Right ventricle myocardium inferior (tissue), 1 donor: ENCODE measurements at regions not wholly inside any gene's neighbourhood (a gene's known extent, or its start where the extent isn't known, plus 50 kb on each side); places are given as distances from the start of the nearest gene placed in this dataset.
A peak's percentile ranks its signal among the peaks of the same experiment; 100 is the strongest.
"Not testable (repeated sequence)": the region's sequence is repeated elsewhere in the genome, so short reads cannot be mapped to it uniquely, and the experiment has no call there.

Source experiments
- ATAC-seq: fragments of 200-7000 bp; cut with Tn5 transposase; one replicate; pipeline ENCODE4 v1.9.1; 2020; ENCODE audit warnings: mild to moderate bottlenecking, moderate library complexity
- DNase-seq: peaks from one replicate; pipeline ENCODE4 v3.0.0; 2021; ENCODE audit errors: missing footprints
- intact Hi-C: fragments of 100-400 bp; cut with DNase I; formaldehyde crosslinking; loops from one replicate; pipeline ENCODE4 v1.11.0; 2022
- donor health status: DM: no; HTN: yes; CAD: no; lungs with severe emphysema.

DNA sequence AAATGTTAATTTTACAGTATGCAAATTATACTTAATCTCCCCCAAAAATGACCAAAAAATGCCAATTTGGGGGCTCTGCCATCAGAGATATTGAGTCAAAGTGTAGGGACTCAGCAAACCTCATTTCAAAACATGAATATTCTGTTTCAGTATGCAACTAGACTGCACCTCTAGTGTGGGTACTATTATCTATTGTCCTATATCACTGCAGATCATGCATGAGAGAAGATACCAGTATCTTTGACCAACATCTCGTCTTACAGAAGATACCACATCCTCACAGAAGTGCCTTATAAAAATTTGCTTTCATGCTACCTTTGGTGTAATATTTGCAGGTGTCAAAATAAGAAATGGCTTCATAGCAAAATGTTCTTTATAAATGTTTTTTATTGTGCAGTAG is 623.8 kb downstream of the TENT5A start:
- no peak for ATAC-seq
- intact Hi-C loops, result no loop called here
- no peak for DNase-seq

DNA sequence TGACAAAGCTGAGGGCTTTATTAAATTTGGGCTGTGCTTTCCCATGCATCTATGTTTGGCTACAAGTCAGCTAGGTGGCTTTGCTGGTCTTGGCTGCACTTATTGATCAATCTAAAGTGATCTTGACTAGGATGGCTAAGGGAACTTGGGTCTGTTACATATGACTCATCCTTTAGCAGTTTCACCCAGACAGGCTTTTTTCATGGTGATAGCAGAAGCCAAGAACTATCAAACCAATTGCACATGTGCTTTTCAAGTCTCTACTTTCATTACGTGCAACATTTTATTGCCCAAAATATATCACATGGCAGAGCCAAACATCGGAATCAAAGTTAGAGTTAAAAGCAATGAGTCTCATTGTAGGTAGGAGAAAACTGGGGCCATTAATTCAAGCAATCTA is 626.3 kb downstream of the TENT5A start:
- no peak for ATAC-seq
- intact Hi-C loops, result no loop called here
- no peak for DNase-seq

DNA sequence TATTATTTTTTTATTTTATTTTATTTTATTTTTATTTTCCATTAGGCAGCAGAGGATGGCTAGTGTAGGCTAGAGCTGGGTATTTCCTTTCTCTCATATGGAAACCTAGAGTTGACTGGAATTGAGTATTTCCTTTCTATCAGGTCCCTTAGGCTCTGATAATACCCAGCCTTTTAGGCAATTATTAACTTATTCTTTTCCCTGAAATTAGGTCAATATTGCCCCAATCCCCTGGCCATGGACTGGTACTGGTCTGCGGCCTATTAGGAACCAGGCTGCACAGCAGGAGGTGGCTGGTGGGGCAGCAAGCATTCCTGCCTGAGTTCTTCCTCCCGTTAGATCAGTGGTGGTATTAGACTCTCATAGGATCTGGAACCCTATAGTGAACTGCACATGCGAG is 632.2 kb downstream of the TENT5A start:
- no peak for ATAC-seq

DNA sequence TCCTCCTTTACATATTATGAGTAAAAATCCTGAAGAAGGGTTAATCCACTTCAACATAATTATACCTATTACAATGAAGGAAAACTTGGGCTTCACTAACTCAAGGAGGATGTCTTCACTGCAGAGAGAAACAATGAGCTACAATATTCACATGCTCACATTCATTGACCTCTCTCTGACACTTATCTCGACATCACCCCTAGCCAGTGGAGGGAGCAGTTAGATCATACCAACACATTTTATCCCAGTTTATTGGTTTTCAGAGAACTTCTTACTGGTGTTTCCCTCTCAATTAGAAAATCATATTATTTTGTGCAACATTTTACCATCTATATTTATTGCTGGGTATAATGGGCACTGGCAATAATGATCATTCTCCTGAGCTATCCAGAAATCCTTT is 646.5 kb downstream of the TENT5A start:
- intact Hi-C loops, result no loop called here
- DNase-seq, result no peak
- ATAC-seq, result no peak

More for the DNA sequence above, 632.2 kb downstream of the TENT5A start:
- intact Hi-C loops, result no loop called here
- DNase-seq, result no peak

DNA sequence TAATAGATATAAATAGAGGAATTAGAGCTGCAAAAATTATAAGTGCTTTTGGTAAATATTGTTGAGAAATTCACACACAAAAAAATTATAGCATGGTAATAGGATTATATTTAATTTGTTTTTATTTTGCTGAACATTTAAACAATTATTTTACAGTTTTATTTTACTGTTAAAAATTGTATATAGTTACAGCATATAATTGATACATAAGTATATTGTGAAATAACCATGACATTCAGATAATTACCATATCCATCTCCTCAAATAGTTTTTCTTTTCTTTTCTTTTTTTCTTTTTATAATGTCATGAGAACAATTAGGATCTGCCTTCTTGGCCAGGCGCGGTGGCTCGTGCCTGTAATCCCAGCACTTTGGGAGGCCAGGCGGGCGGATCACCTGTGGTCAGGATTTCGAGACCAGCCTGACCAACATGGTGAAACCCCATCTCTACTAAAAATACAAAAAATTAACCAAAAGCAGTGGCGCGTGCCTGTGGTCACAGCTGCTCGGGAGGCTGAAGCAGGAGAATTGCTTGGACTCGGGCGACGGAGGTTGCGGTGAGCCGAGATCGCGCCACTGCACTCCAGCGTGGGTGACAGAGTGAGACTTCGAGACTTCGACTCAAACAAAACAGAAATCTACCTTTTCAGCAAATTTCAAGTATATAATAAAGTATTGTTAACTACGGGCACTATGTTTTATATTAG is 654.2 kb downstream of the TENT5A start:
- no peak for ATAC-seq
- intact Hi-C loops, result no loop called here
- no peak for DNase-seq

DNA sequence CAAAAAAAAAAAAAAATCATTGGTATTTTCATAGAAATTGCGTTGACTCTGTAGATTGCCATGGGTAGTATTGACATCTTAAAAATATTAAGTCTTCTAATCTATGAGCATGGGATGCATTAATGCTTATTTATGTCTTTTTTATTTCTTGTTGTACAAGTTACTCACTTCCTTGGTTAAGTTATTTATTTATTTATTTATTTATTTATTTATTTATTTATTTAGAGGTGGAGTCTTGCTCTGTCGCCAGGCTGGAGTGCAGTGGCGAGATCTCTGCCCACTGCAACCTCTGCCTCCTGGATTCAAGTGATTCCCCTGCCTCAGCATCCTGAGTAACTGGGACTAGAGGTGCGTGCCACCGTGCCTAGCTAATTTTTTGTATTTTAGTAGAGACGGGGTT is 656.0 kb downstream of the TENT5A start:
- intact Hi-C loops, result not testable (repeated sequence)

DNA sequence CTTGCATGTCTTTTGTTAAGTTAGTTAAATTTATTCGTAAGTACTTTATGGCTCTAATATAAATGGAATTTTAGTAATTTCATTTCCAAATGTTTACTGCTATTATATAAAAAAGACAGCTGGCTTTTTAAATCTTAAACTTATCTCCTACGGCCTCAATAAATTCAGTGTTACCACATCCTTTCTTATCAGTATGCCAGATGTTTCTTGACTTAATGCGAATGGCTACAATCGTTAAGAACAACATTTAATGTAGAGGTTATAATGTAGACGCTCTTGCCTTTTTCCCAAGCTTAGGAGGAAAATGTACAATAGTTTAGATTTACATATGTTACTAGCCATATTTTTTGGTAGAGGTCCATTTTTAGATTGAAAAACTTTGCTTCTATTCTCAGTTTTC is 659.4 kb downstream of the TENT5A start:
- no peak for DNase-seq
- no peak for ATAC-seq
- intact Hi-C loops, result no loop called here

More for the DNA sequence above, 656.0 kb downstream of the TENT5A start:
- DNase-seq, ATAC-seq: not testable (repeated sequence)

DNA sequence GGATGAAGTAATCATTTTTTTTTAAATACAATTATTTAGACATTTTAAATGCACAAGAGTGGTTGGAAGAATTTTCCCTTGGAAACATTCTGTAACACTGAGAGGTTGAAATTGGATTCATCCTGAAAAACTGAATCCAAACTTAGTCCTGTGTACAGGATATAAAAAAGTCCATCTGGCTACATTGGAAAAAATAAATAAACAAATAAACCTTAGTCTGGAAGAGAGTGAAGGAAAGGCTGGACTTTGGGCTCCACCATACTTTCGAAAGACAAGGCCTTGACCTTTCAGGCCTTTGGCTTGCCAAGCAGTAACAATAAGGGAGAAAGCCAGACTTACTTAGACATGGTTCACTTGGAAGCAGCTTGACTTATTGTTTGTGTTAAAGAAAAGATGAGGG is 664.3 kb downstream of the TENT5A start:
- ATAC-seq, result peak; percentile 65
- no peak for DNase-seq
- intact Hi-C loops, result no loop called here

DNA sequence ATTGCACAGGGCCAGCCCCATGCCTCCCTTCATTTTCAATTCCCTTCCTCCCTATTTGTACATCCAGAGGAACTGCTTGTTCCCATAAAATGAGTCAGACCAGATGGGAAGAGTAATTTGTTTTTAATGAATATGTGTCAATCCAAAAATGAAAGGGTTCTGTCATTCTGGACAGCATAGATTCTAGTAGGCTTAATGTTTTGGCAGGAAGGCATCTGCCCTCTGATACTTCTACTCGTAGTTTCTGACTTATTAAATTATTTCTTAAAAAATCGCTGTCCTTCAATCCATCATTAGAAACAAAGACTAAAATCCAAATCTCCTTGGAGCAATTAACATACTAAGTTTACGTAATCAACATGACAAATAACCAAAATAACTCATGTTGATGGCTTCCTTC is 665.5 kb downstream of the TENT5A start:
- ATAC-seq, result no peak
- intact Hi-C loops, result no loop called here
- DNase-seq, result no peak

DNA sequence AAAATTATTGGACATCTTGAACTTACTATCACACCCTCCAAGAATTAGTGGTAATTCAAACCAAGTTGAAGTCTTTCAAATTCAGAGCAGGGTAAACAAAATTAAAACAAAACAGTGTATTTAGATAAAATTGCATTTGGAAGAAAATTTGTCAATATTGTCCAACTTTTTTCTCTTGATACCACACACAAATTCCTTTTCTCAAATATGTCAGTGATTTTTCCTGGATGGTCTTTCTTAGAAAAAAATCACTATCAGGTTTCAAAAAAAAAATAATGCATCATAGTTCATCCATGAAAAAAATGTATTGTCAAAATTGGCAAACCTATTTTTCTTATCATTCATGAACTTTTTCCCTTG is 667.1 kb downstream of the TENT5A start:
- ATAC-seq, result no peak
- no peak for DNase-seq
- intact Hi-C loops, result no loop called here

DNA sequence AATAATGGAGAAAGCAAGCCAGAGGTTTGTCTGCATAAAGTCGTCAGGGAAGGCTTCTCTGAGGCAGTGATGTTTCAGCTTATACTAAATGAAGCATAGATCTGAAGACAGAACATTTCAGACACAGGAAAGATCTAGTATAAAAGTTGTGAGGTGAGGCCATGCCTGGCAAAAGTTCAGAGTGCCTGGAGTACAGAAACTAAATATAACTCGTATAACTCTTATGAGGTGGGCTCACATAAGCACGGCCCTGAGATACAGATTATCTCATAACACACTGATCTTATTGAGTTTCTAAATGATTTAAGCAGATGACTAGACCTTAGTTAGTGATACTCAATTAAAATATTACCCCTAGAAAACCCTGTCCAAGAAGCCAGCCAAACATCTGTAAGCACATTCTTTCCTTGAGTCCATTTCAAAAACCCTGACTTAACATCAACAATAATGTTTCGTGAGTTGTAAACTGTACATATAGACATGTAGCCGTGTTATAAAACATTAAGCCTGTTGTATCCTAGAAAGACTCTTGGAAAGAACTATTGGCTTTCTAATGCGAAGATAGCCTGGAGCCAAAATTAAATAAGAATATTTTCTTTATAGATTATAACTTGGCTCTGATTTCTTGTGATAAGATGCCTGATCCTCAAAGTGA is 667.6 kb downstream of the TENT5A start:
- intact Hi-C loops, result no loop called here
- DNase-seq, result no peak
- no peak for ATAC-seq

DNA sequence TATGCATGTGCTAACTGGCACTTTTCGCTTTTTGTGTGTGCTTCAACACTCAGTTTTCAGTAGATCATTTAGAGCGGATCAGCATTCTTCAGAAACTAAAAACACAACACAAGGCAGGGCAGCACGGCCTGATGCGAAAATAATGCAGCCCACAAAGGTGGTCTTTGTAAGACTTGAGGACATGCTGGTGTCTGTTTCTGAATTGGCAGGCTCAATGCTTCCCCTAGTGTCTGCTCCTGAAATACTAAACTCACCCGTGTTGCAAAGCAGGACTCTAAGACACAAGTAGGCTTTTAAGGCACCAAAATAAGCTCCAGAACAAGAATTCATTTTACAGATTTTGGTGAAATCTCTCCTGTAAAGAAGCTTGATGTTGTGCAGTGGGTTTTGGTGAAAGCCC is 676.5 kb downstream of the TENT5A start:
- DNase-seq, result no peak
- intact Hi-C loops, result no loop called here
- ATAC-seq, result no peak

DNA sequence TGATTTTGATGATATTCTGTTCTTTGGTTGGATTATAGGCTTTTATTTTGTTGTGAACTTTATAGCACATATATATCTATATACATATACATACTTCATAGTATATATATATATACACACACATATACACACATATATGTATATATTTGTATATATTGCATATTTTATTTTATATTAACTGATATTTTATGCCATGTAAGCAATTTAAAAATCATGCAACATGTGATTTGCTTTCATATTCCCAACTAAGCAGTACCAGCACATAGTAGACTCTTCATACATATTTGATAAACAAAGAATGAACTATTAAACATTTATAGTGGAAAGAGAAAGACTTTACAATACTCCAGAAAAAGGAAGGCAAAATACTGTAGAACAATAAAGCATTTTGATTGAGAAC is 679.2 kb downstream of the TENT5A start:
- intact Hi-C loops, result no loop called here
- DNase-seq (no peak), ATAC-seq (no peak)

DNA sequence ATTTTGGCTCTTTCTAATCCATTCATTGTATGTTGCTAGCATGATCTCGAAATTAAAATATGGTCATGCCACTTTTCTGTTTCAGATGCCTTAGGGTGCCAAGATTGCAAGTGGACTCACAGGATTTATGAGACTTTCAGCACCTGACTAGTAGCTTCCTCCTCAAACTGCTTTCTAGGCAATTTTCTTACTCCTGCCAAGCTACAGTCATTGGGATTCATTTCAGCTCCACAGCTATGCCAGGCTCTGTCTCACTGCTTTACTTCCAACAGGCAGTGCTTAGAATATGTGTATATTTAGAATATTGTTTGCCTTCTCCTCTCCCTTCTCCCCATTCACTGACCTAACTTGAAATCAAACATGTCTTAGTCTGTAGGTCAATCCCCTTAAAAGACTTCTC is 681.4 kb downstream of the TENT5A start:
- no peak for ATAC-seq
- no peak for DNase-seq
- intact Hi-C loops, result no loop called here

DNA sequence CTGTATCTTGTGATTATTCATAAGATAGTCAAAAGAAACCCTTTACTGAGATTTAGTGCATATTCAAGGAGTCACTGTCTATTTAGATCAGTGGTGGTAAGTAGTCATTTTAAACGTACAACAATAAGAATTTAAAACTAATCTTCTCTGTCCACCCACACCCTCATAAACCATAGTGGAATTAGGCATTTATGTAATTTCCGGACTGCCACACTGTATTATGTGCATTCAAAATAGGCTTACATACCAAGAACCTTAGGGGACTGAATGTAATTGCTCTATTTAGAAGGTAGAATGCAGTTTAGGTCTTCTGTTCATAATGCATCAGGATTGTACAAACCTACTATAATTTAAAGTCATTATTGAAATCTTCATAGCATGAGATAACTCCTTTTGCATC is 685.4 kb downstream of the TENT5A start:
- no peak for ATAC-seq
- intact Hi-C loops, result no loop called here
- no peak for DNase-seq

DNA sequence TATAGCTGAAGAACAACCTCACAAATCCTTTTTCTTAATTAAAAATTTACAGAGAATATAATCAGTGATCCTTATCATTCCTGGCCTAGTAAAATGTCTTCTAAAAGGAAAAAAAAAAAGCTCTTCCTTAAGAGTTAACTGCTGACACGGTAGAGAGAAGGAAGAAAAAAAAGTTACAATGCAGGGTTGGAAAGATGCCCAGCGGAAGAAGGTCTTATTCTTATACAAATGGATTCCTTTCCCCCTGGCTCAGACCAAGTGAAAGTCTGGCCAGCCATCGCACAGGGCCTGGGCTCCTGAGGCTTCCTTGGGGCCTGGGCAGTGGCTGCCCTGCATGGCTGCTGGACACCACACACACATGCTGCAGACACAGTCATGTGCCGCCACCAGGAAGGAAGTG is 688.6 kb downstream of the TENT5A start:
- DNase-seq (no peak), ATAC-seq (no peak)
- intact Hi-C loops, result no loop called here

DNA sequence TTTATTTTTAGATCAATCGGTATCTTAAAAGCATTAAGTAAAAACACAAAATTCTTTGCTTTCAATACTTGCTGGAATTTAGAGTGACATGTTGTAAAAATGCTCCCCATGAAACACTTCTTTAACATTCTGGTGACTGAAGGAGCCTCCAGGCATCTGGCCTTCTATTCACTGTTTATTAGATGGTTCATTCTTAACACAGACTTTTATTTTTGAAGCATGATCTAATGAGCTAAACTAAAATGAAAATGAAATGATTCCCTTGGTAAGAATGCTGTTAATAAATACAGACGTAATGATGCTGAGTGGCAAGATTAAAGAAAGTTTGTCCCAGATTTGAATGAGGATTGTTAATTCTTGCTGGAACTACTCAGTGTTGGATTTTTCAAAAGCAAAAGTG is 698.4 kb downstream of the TENT5A start:
- DNase-seq, result no peak
- intact Hi-C loops, result no loop called here
- no peak for ATAC-seq

DNA sequence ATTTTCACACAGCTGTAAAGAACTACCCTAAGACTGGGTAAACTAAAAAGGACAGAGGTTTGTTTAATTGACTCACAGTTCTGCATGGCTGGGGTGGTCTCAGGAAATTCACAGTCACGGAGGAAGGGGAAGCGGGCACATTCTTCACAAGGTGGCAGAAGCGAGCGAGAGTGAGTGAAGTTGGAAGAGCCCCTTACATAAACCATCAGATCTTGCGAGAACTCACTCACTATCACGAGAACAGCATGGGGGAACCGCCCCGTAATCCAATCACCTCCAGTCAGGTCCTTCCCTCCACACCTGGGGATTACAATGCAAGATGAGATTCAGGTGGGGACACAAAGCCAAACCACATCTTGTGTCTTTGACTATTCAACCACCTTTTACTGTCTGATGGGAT is 700.5 kb downstream of the TENT5A start:
- intact Hi-C loops, result no loop called here
- ATAC-seq (no peak), DNase-seq (no peak)

DNA sequence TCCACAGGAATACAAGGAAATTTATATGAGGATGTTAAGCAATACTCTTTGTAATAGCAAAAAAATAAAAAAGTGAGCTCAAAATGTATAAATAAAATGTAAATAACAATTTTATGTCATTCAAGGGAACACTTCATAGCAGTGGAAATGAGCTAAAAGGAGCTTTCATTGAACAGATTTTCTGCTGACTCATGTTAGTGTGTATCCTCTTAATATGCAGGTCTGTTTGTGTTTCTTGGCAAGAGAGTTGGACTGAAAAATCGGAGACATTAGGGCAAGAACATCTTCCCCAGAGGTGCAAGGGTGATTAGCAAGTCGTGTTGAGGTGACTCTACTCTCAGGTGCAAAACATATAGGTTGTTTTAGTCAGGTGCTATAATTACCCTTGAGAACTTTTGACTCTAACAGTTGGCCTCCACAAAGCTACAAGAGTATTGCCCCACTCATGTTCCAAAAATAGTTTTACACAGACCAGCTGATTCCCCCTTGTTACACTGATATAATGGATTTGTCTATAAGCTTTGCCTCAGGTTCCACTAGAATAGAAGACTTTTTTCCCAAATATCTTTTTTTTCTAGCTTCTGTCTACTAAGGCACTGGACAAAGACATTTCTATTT is 702.9 kb downstream of the TENT5A start:
- intact Hi-C loops, result no loop called here
- ATAC-seq, result no peak
- DNase-seq, result no peak

DNA sequence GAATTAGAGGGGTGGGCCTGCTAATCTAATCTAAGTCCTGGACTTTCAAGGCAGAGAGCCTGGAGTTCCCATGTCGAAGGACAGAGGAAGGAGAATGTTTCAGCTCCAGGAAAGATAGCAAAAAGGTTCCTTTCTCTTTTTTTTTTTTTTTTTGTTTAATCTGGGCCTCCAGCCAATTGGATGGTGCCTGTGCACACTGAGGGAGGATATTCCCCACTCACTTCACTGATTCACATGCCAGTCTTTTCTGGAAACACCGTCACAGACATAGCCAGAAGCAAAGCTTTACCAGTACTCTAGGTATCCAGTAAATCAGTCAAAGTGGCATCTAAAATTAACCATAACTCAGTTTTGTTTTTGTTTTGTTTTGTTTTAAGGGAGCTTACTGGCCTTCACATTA is 721.1 kb downstream of the TENT5A start:
- ATAC-seq (no peak), DNase-seq (no peak)
- intact Hi-C loops, result no loop called here
